Stomach (tissue), 8 donors: ENCODE measurements at regions not wholly inside any gene's neighbourhood (a gene's known extent, or its start where the extent isn't known, plus 50 kb on each side); places are given as distances from the start of the nearest gene placed in this dataset.
A peak's percentile ranks its signal among the peaks of the same experiment; 100 is the strongest.
"Not testable (repeated sequence)": the region's sequence is repeated elsewhere in the genome, so short reads cannot be mapped to it uniquely, and the experiment has no call there.

Source experiments
- DNase-seq, 2 donors: peaks; one replicate each; pipeline versions ENCODE4 v3.0.0 to v3.0.0-alpha.2; 2013 to 2019
- H3K27ac ChIP-seq, 5 donors: fragments of 200-600 bp in 4 of 5; sonication (generic) in 4 of 5; one replicate each; pipeline ENCODE4 v1.5.1; 2013 to 2019; ENCODE audit warnings: mild to moderate bottlenecking in 1 of 5, moderate library complexity in 1 of 5
- H3K27me3 ChIP-seq, 3 donors: fragments of 200-600 bp; sonication (generic); one replicate each; pipeline ENCODE4 v1.5.1; 2017 to 2019; ENCODE audit warnings: mixed run types in 1 of 3
- H3K36me3 ChIP-seq, 4 donors: fragments of 200-600 bp; sonication (generic); 1 replicate in 3 of 4; 2 replicates in 1 of 4; pipeline ENCODE4 v1.5.1; 2016 to 2019
- H3K4me1 ChIP-seq, 4 donors: fragments of 200-600 bp; sonication (generic); one replicate each; pipeline ENCODE4 v1.5.1; 2016 to 2019
- H3K4me3 ChIP-seq, 4 donors: fragments of 200-600 bp; sonication (generic) in 3 of 4; one replicate each; pipeline ENCODE4 v1.5.1; 2016 to 2019; ENCODE audit warnings: mild to moderate bottlenecking in 1 of 4
- H3K9me3 ChIP-seq, 4 donors: fragments of 200-600 bp; sonication (generic); one replicate each; pipeline ENCODE4 v1.5.1; 2016 to 2019
- CTCF ChIP-seq, 7 experiments: fragments of 450-650 bp in 4 of 7; fragments of 200-600 bp in 3 of 7; sonication (generic) in 3 of 7; IDR thresholded peaks; one replicate each; pipeline ENCODE4 v1.5.1; 2016 to 2019; ENCODE audit warnings: antibody characterized with exemption in 7 of 7, control low read depth in 2 of 7, mild to moderate bottlenecking in 1 of 7
- EP300 ChIP-seq: sonication (generic); formaldehyde crosslinking; IDR thresholded peaks from one replicate; pipeline ENCODE4 v1.6.1; 2017; ENCODE audit warnings: antibody characterized with exemption
- POLR2A ChIP-seq, 4 donors: fragments of 450-650 bp; IDR thresholded peaks; one replicate each; pipeline ENCODE4 v1.6.1; 2016; ENCODE audit warnings: antibody characterized with exemption in 4 of 4, control low read depth in 2 of 4, mild to moderate bottlenecking in 1 of 4, moderate library complexity in 1 of 4
- POLR2AphosphoS5 ChIP-seq, 3 donors: sonication (generic); formaldehyde crosslinking; IDR thresholded peaks; one replicate each; pipeline ENCODE4 v1.6.1; 2016; ENCODE audit warnings: antibody characterized with exemption in 3 of 3
- WGBS, 5 donors: extraction: QIAGEN DNeasy Blood & Tissue Kit in 3 of 5; methylation state at CpG; one replicate each; pipeline versions ENCODE4 v1.1.5 to v1.1.7; 2013 to 2018; 5-methylcytosine and 5-hydroxymethylcytosine counted together
- intact Hi-C: fragments of 100-400 bp; cut with DNase I; formaldehyde crosslinking; loops from one replicate; pipeline ENCODE4 v1.15.1; 2023; ENCODE audit warnings: low total_unique reads
- donor health status: healthy with polysubstance abuse.
- donor health status: Bipolar disorder and iron deficiency.
- donor health status: healthy.

- no peaks in the 10 kb centered on the region for H3K4me1 ChIP-seq
- peaks cover 0 to 6% (median 0%) of the 10 kb centered on the region in 4 donors for H3K9me3 ChIP-seq
- no peak overlapping the region for H3K27ac ChIP-seq
- 47 to 64% (median 50%) methylated on average over 3 of the region's 3 CpGs for WGBS, 5 donors
- intact Hi-C loops = no loop called here
- TF ChIP-seq POLR2A (IDR thresholded peaks at IDR 0.05) (no peak), EP300 (no peak), CTCF (IDR thresholded peaks at IDR 0.05) (no peak), POLR2AphosphoS5 (IDR thresholded peaks at IDR 0.05) (no peak)
- no peaks in the 10 kb centered on the region for H3K36me3 ChIP-seq
- H3K27me3 ChIP-seq = no peaks in the 10 kb centered on the region
- H3K4me3 ChIP-seq = no peak overlapping the region
- peak in 1 of 2 donors; percentile 22 for DNase-seq
These were observed 716.6 kb upstream of the INTU start for GRCh38 chr4:126916049-126916625.

- H3K9me3 ChIP-seq = peaks cover 0 to 11% (median 0%) of the 10 kb centered on the region in 4 donors
- H3K36me3 ChIP-seq = no peaks in the 10 kb centered on the region
- H3K27ac ChIP-seq = no peak overlapping the region
- H3K4me1 ChIP-seq = no peaks in the 10 kb centered on the region
- no peaks in the 10 kb centered on the region for H3K27me3 ChIP-seq
- TF ChIP-seq CTCF (IDR thresholded peaks at IDR 0.05) (no peak), POLR2A (IDR thresholded peaks at IDR 0.05) (no peak)
- intact Hi-C loops = no loop called here
- peak in 1 of 2 donors; percentile 49 for DNase-seq
- WGBS, 5 donors = 53 to 66% (median 61%) methylated on average over 10 of the region's 10 CpGs
- H3K4me3 ChIP-seq = no peak overlapping the region
These were observed 716.1 kb upstream of the INTU start for GRCh38 chr4:126916626-126917140.

- H3K27ac ChIP-seq, H3K27me3 ChIP-seq, H3K36me3 ChIP-seq, DNase-seq, intact Hi-C loops, H3K4me3 ChIP-seq, H3K4me1 ChIP-seq: not testable (repeated sequence)
- 88 to 97% (median 92%) methylated on average over 3 of the region's 3 CpGs for WGBS, 5 donors
- H3K9me3 ChIP-seq = peaks cover 0 to 30% (median 4%) of the 10 kb centered on the region in 4 donors
These were observed 710.3 kb upstream of the INTU start for GRCh38 chr4:126922328-126922938.

- Histone ChIP-seq H3K27me3 (no peaks in the 10 kb centered on the region), H3K9me3 (peaks cover 0 to 38% (median 4%) of the 10 kb centered on the region in 4 donors), H3K4me3 (no peak overlapping the region), H3K36me3 (no peaks in the 10 kb centered on the region), H3K4me1 (no peaks in the 10 kb centered on the region), H3K27ac (no peak overlapping the region)
- TF ChIP-seq CTCF (IDR thresholded peaks at IDR 0.05) (no peak), POLR2AphosphoS5 (IDR thresholded peaks at IDR 0.05) (no peak), EP300 (no peak), POLR2A (IDR thresholded peaks at IDR 0.05) (no peak)
- no peak for DNase-seq
- intact Hi-C loops = no loop called here
These were observed 708.5 kb upstream of the INTU start for GRCh38 chr4:126924237-126924636.

GRCh38 chr4:126930059-126930458, 702.7 kb upstream of the INTU start:
- DNase-seq, intact Hi-C loops, H3K4me3 ChIP-seq, H3K27ac ChIP-seq, H3K36me3 ChIP-seq, H3K27me3 ChIP-seq, H3K4me1 ChIP-seq: not testable (repeated sequence)
- 47 to 100% (median 89%) methylated on average over 1 to 4 of the region's 4 CpGs; no CpG with 5 or more reads in 1 of the 5 donors for WGBS, 5 donors
- H3K9me3 ChIP-seq = peaks cover 0 to 15% (median 3%) of the 10 kb centered on the region in 4 donors
